ENCODE measurements at regions not wholly inside any gene's neighbourhood (a gene's known extent, or its start where the extent isn't known, plus 50 kb on each side); places are given as distances from the start of the nearest gene placed in this dataset.
"Not testable (repeated sequence)": the region's sequence is repeated elsewhere in the genome, so short reads cannot be mapped to it uniquely, and the experiment has no call there.

DNA sequence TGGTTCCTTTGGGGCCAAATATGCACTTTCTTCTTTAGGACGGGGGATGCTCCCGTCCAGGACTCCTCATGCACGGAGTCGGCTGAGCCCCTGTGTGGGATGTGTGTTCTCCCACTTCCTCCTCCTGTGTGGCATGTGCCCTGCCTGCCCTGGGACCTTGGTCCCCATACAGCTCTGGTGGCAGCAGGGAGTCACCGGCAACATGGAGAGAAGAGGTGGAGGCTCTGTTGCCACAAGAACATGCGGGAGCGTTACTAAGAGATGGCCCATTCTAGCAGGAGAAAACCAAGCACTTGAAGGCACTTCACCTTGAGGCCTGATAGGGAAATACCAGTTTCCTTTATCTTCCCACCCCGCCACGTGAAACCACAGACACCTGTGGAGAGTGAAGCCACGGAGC is 98.0 kb downstream of the DDX1 start:
- H3K36me3 ChIP-seq (ENCODE audit: control insufficient read depth in 3 of 3, insufficient read depth in 2 of 3, low read depth in 1 of 3, low read length in 3 of 3): no peaks in the 10 kb centered on the region
- no peaks in the 10 kb centered on the region for H3K27me3 ChIP-seq (ENCODE audit: control insufficient read depth in 3 of 3, insufficient read depth in 3 of 3, low read length in 3 of 3)
- no peak for FAIRE-seq
- no peaks in the 10 kb centered on the region for H3K4me1 ChIP-seq (ENCODE audit: control insufficient read depth in 3 of 3, insufficient read depth in 2 of 3, low read depth in 1 of 3, low read length in 2 of 3)
- no peak for DNase-seq
- WGBS, 3 donors: 78 to 91% (median 80%) methylated on average over 10 of the region's 10 CpGs
- no peaks in the 10 kb centered on the region for H3K9me3 ChIP-seq (ENCODE audit: control insufficient read depth in 2 of 2, insufficient read depth in 1 of 2, low read depth in 1 of 2, low read length in 1 of 2)
- no peak overlapping the region for H3K27ac ChIP-seq (ENCODE audit: low read depth in 1 of 3, low read length in 2 of 3)
- no peak overlapping the region for H3K4me3 ChIP-seq (ENCODE audit: low read depth in 1 of 3, low read length in 3 of 3)

DNA sequence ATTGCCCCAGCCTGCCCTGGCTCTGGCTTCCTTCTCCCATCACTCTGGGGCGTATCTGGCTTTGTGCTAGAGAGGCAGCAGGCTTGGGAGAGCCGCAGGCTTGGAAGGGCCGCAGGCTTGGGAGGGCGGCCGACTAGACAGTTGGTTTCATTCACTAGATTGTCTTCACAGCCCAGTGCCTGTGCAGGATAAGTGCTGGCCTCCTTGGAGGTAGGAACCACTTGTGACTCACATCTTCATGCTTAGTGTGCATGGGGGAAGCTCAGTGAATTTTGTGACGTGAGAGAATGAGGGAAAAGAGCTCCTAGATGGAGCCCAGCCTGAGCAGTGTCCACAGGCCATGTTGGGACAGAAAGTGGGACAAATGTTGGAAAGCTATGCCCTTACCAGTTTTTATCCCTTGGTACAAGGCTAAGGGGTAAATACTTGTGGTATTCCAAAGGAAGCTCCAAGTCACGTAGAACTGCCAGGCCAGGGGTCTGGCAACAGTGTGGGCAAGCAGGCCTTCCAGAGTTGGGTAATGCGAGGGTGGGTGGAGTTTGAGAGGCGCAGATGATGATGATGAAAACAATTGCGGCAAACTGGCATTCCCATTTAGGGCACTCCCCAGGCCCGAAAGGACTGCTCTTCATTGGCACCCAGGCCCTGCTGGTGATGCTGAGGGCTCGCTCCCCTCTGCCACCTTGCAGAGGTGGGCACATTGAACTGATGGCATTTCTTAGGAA is 100.1 kb downstream of the DDX1 start:
- 87 to 92% (median 89%) methylated on average over 12 of the region's 12 CpGs for WGBS, 3 donors
- H3K4me3 ChIP-seq (ENCODE audit: low read depth in 1 of 3, low read length in 3 of 3): no peak overlapping the region
- no peaks in the 10 kb centered on the region for H3K9me3 ChIP-seq (ENCODE audit: control insufficient read depth in 2 of 2, insufficient read depth in 1 of 2, low read depth in 1 of 2, low read length in 1 of 2)
- FAIRE-seq: no peak
- H3K27ac ChIP-seq (ENCODE audit: low read depth in 1 of 3, low read length in 2 of 3): no peak overlapping the region
- H3K27me3 ChIP-seq (ENCODE audit: control insufficient read depth in 3 of 3, insufficient read depth in 3 of 3, low read length in 3 of 3): no peaks in the 10 kb centered on the region
- H3K4me1 ChIP-seq (ENCODE audit: control insufficient read depth in 3 of 3, insufficient read depth in 2 of 3, low read depth in 1 of 3, low read length in 2 of 3): no peaks in the 10 kb centered on the region
- DNase-seq: no peak
- H3K36me3 ChIP-seq (ENCODE audit: control insufficient read depth in 3 of 3, insufficient read depth in 2 of 3, low read depth in 1 of 3, low read length in 3 of 3): no peaks in the 10 kb centered on the region

DNA sequence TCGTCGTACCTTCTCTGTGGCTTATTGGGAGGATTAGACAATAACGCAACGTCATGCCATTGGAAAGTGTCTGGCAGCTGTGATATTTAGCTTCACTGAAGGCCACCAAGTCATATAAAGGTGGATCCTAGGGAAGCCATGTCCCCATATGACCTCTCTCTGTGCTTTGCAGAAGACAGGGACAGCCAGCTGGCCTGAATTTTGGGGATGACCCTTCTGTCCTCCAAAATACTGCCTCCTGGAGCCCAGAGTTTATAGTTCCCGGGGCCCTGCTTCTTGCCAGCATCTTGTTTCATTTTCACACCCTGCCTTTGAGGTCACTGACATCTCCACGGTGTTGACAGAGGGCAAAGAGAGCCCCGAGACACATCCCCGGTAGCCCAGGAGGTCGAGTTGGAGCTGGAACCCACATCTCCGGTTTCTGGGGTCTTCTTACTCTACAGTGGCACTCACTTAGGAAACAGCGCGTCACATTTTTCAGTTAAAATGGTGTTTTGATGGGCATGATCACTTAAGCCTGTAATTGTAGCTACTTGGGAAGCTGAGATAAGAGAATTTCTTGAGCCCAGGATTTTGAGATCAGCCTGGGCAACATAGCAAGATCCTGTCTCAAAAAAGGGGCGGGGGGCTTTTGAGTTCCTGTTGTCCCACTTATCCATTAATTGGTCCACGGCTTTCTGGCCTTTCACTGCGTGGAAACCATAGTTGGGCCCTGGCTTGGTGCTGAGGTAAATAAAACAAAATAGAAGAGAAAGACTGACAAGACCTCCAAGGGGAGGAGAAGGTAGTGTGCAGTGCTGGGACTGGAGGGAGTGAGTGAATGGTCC is 101.1 kb downstream of the DDX1 start:
- Histone ChIP-seq H3K36me3 (ENCODE audit: control insufficient read depth in 3 of 3, insufficient read depth in 2 of 3, low read depth in 1 of 3, low read length in 3 of 3) (no peaks in the 10 kb centered on the region), H3K9me3 (ENCODE audit: control insufficient read depth in 2 of 2, insufficient read depth in 1 of 2, low read depth in 1 of 2, low read length in 1 of 2) (no peaks in the 10 kb centered on the region), H3K27ac (ENCODE audit: low read depth in 1 of 3, low read length in 2 of 3) (no peak overlapping the region), H3K27me3 (ENCODE audit: control insufficient read depth in 3 of 3, insufficient read depth in 3 of 3, low read length in 3 of 3) (no peaks in the 10 kb centered on the region), H3K4me3 (ENCODE audit: low read depth in 1 of 3, low read length in 3 of 3) (no peak overlapping the region), H3K4me1 (ENCODE audit: control insufficient read depth in 3 of 3, insufficient read depth in 2 of 3, low read depth in 1 of 3, low read length in 2 of 3) (no peaks in the 10 kb centered on the region)
- no peak for FAIRE-seq
- WGBS, 3 donors: 77 to 88% (median 80%) methylated on average over 15 of the region's 15 CpGs
- no peak for DNase-seq

- Histone ChIP-seq H3K27ac (ENCODE audit: low read depth in 1 of 3, low read length in 2 of 3) (no peak overlapping the region), H3K27me3 (ENCODE audit: control insufficient read depth in 3 of 3, insufficient read depth in 3 of 3, low read length in 3 of 3) (no peaks in the 10 kb centered on the region), H3K4me1 (ENCODE audit: control insufficient read depth in 3 of 3, insufficient read depth in 2 of 3, low read depth in 1 of 3, low read length in 2 of 3) (no peaks in the 10 kb centered on the region), H3K4me3 (ENCODE audit: low read depth in 1 of 3, low read length in 3 of 3) (no peak overlapping the region), H3K9me3 (ENCODE audit: control insufficient read depth in 2 of 2, insufficient read depth in 1 of 2, low read depth in 1 of 2, low read length in 1 of 2) (no peaks in the 10 kb centered on the region), H3K36me3 (ENCODE audit: control insufficient read depth in 3 of 3, insufficient read depth in 2 of 3, low read depth in 1 of 3, low read length in 3 of 3) (no peaks in the 10 kb centered on the region)
- WGBS, 3 donors: 89 to 93% (median 92%) methylated on average over 4 of the region's 4 CpGs
- FAIRE-seq: no peak
- no peak for DNase-seq
These were observed 101.7 kb downstream of the DDX1 start for GRCh38 chr2:15693382-15693781.

DNA sequence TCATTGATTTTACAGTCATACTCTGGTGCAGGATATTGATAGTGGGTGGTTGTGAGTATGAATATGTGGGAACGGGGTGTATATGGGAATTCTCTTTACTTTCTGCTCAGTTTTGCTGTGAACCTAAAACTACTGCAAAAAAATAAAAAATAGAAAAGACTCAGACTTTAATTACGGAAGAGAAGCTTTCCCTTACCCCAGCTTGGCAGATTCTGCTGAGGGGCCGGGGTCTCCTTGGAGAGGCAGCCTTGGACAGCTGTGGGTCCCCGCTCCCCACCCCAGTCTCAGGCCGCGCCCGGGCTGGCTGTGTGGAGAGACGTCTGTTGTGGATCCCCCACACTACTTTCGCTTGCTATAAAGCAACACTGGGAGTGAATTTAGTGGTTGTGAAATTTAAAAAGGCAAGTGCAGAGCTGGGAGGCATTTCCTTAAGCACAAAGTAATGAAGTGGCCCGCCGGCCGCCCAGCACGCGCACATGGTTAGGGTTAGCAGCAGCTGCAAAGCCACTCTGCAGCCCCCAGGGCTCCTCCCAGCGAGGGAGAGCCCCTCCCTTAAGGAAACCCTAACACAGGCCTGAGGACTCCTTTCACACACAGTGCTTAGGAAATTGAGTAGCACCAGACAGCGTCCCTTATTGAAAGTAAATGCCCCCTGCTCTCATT is 102.4 kb downstream of the DDX1 start:
- Histone ChIP-seq H3K4me3 (ENCODE audit: low read depth in 1 of 3, low read length in 3 of 3) (no peak overlapping the region), H3K36me3 (ENCODE audit: control insufficient read depth in 3 of 3, insufficient read depth in 2 of 3, low read depth in 1 of 3, low read length in 3 of 3) (no peaks in the 10 kb centered on the region), H3K4me1 (ENCODE audit: control insufficient read depth in 3 of 3, insufficient read depth in 2 of 3, low read depth in 1 of 3, low read length in 2 of 3) (no peaks in the 10 kb centered on the region), H3K9me3 (ENCODE audit: control insufficient read depth in 2 of 2, insufficient read depth in 1 of 2, low read depth in 1 of 2, low read length in 1 of 2) (no peaks in the 10 kb centered on the region), H3K27me3 (ENCODE audit: control insufficient read depth in 3 of 3, insufficient read depth in 3 of 3, low read length in 3 of 3) (no peaks in the 10 kb centered on the region), H3K27ac (ENCODE audit: low read depth in 1 of 3, low read length in 2 of 3) (no peak overlapping the region)
- 74 to 82% (median 78%) methylated on average over 16 of the region's 16 CpGs for WGBS, 3 donors
- FAIRE-seq (no peak), DNase-seq (no peak)

DNA sequence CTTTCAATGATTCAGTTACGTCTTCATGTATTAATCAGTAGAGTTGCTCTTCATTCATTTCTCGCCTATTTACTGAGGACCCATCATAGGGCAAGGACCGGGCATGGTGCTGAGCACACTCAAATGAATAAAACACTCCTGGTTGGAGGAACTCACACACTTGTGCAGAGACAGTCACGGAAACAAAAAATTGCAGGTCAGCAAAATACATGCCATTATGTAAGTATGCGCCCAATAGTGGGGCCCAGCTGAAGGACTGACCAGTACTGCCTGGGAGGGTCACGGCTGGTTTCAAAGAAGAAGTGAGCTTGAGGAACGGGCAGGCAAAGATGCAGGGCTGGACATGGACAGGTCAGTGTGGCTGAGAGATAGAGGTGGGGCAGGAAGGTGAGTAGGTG is 102.9 kb downstream of the DDX1 start:
- no peak overlapping the region for H3K4me3 ChIP-seq (ENCODE audit: low read depth in 1 of 3, low read length in 3 of 3)
- H3K27ac ChIP-seq (ENCODE audit: low read depth in 1 of 3, low read length in 2 of 3): no peak overlapping the region
- no peaks in the 10 kb centered on the region for H3K4me1 ChIP-seq (ENCODE audit: control insufficient read depth in 3 of 3, insufficient read depth in 2 of 3, low read depth in 1 of 3, low read length in 2 of 3)
- no peaks in the 10 kb centered on the region for H3K27me3 ChIP-seq (ENCODE audit: control insufficient read depth in 3 of 3, insufficient read depth in 3 of 3, low read length in 3 of 3)
- FAIRE-seq (no peak), DNase-seq (no peak)
- 91 to 94% (median 92%) methylated on average over 7 of the region's 7 CpGs for WGBS, 3 donors
- H3K9me3 ChIP-seq (ENCODE audit: control insufficient read depth in 2 of 2, insufficient read depth in 1 of 2, low read depth in 1 of 2, low read length in 1 of 2): no peaks in the 10 kb centered on the region
- H3K36me3 ChIP-seq (ENCODE audit: control insufficient read depth in 3 of 3, insufficient read depth in 2 of 3, low read depth in 1 of 3, low read length in 3 of 3): no peaks in the 10 kb centered on the region

DNA sequence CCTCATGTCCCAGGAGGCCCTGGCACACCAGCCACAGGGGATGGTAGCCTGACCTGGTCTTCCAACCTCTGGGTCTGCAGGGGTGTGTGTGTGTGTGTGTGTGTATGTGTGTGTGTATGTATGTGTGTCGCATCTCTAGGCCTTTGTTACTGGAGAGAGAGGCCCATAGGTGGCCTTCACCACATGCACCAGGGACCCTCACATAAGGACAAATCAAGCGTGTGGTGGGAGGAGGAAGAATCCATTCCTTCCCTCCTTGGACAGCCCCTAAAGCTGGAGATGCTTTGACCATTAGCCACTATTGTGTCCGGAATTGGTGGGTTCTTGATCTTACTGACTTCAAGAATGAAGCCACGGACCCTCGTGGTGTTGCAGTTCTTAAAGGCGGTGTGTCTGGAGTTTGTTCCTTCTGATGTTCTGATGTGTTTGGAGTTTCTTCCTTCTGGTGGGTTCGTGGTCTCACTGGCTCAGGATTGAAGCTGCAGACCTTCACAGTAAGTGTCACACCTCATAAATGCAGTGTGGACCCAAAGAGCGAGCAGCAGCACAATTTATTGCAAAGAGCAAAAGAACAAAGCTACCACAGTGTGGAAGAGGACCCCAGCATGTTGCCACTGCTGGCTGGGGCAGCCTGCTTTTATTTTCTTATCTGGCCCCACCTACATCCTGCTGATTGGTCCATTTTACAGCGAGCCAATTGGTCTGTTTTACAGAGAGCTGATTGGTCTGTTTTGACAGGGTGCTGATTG is 104.1 kb downstream of the DDX1 start:
- Histone ChIP-seq H3K27me3 (ENCODE audit: control insufficient read depth in 3 of 3, insufficient read depth in 3 of 3, low read length in 3 of 3) (no peaks in the 10 kb centered on the region), H3K4me3 (ENCODE audit: low read depth in 1 of 3, low read length in 3 of 3) (no peak overlapping the region), H3K9me3 (ENCODE audit: control insufficient read depth in 2 of 2, insufficient read depth in 1 of 2, low read depth in 1 of 2, low read length in 1 of 2) (no peaks in the 10 kb centered on the region), H3K27ac (ENCODE audit: low read depth in 1 of 3, low read length in 2 of 3) (no peak overlapping the region), H3K36me3 (ENCODE audit: control insufficient read depth in 3 of 3, insufficient read depth in 2 of 3, low read depth in 1 of 3, low read length in 3 of 3) (no peaks in the 10 kb centered on the region), H3K4me1 (ENCODE audit: control insufficient read depth in 3 of 3, insufficient read depth in 2 of 3, low read depth in 1 of 3, low read length in 2 of 3) (no peaks in the 10 kb centered on the region)
- DNase-seq (no peak), FAIRE-seq (no peak)
- 77 to 92% (median 83%) methylated on average over 9 of the region's 9 CpGs for WGBS, 3 donors

- not testable (repeated sequence) for H3K4me3 ChIP-seq (ENCODE audit: low read depth in 1 of 3, low read length in 3 of 3); H3K36me3 ChIP-seq (ENCODE audit: control insufficient read depth in 3 of 3, insufficient read depth in 2 of 3, low read depth in 1 of 3, low read length in 3 of 3); DNase-seq; H3K4me1 ChIP-seq (ENCODE audit: control insufficient read depth in 3 of 3, insufficient read depth in 2 of 3, low read depth in 1 of 3, low read length in 2 of 3); FAIRE-seq; H3K27me3 ChIP-seq (ENCODE audit: control insufficient read depth in 3 of 3, insufficient read depth in 3 of 3, low read length in 3 of 3); H3K27ac ChIP-seq (ENCODE audit: low read depth in 1 of 3, low read length in 2 of 3); H3K9me3 ChIP-seq (ENCODE audit: control insufficient read depth in 2 of 2, insufficient read depth in 1 of 2, low read depth in 1 of 2, low read length in 1 of 2)
- 81 to 96% (median 86%) methylated on average over 23 to 32 of the region's 32 CpGs for WGBS, 3 donors
These were observed 105.0 kb downstream of the DDX1 start for GRCh38 chr2:15696606-15697170.

Measured in small intestine (tissue), 7 donors.